Stomach (tissue), 4 donors: ENCODE measurements at regions not wholly inside any gene's neighbourhood (a gene's known extent, or its start where the extent isn't known, plus 50 kb on each side); places are given as distances from the start of the nearest gene placed in this dataset.

ENCODE experiments used
- CTCF ChIP-seq, 7 experiments: fragments of 450-650 bp in 4 of 7; fragments of 200-600 bp in 3 of 7; sonication (generic) in 3 of 7; IDR thresholded peaks; one replicate each; pipeline ENCODE4 v1.5.1; 2016 to 2019; ENCODE audit warnings: antibody characterized with exemption in 7 of 7, control low read depth in 2 of 7, mild to moderate bottlenecking in 1 of 7
- EP300 ChIP-seq: sonication (generic); formaldehyde crosslinking; IDR thresholded peaks from one replicate; pipeline ENCODE4 v1.6.1; 2017; ENCODE audit warnings: antibody characterized with exemption
- POLR2A ChIP-seq, 4 donors: fragments of 450-650 bp; IDR thresholded peaks; one replicate each; pipeline ENCODE4 v1.6.1; 2016; ENCODE audit warnings: antibody characterized with exemption in 4 of 4, control low read depth in 2 of 4, mild to moderate bottlenecking in 1 of 4, moderate library complexity in 1 of 4
- POLR2AphosphoS5 ChIP-seq, 3 donors: sonication (generic); formaldehyde crosslinking; IDR thresholded peaks; one replicate each; pipeline ENCODE4 v1.6.1; 2016; ENCODE audit warnings: antibody characterized with exemption in 3 of 3

DNA sequence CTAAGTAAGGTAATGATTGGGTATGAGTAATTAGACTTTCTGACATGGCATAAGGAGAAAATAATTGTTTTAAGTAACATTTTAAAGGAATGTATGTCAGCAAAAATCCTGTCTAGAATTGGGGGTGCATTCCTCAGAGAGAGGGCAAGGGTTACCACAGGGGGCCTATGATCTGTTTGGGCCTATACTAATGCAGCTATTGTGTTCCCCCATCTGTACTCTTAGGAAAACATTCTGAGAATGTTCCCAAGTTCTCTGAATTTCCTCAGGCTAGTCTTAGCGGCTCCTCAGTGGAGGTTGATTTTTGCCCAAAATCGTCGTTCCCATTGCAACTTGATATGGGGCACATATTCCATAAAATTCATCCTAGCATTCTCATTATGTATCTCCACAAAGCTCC lies 1216.4 kb upstream of the GBE1 start:
- TF ChIP-seq CTCF (IDR thresholded peaks at IDR 0.05) = no peak
- TF ChIP-seq POLR2AphosphoS5 (IDR thresholded peaks at IDR 0.05) = no peak
- no peak for TF ChIP-seq POLR2A (IDR thresholded peaks at IDR 0.05)
- TF ChIP-seq EP300 = no peak
